IMR-90 (cell line): ENCODE measurements at regions not wholly inside any gene's neighbourhood (a gene's known extent, or its start where the extent isn't known, plus 50 kb on each side); places are given as distances from the start of the nearest gene placed in this dataset.

Experiments used
- ATAC-seq: fragments of 200-7000 bp; cut with Tn5 transposase; 2 replicates; pipeline ENCODE4 v1.9.1; 2020; ENCODE audit warnings: low read depth, mild to moderate bottlenecking, moderate library complexity
- BruUV-seq: library from RNA; stranded (reverse); fragments of 400-500 nt; replicated peaks from 2 replicates; lab custom pipeline; 2021; lab: Mats Ljungman, UMichigan
- CTCF ChIA-PET: fragments of 300-600 bp; formaldehyde crosslinking; extraction: SDS; loops from one replicate; lab custom pipeline; 2021; ENCODE audit warnings: antibody characterized with exemption; lab: Yijun Ruan, JAX
- POLR2A ChIA-PET: fragments of 300-600 bp; sonication (Branson Sonifier 250); formaldehyde crosslinking; loops from one replicate; lab custom pipeline; 2022; ENCODE audit warnings: antibody characterized with exemption; ENCODE audit not compliant: unreplicated experiment; lab: Charles Lee
- DNase-seq: peaks from one replicate; pipeline ENCODE4 v3.0.0; 2013
- H2AFZ ChIP-seq: replicated peaks from 2 replicates; pipeline ENCODE3; 2013; ENCODE audit warnings: low read length, mild to moderate bottlenecking; ENCODE audit not compliant: poor library complexity
- H2AK5ac ChIP-seq: 2 replicates; pipeline ENCODE4 v1.6.1; 2013; ENCODE audit warnings: low read depth, low read length, inconsistent platforms
- H2AK9ac ChIP-seq: replicated peaks from 2 replicates; pipeline ENCODE3; 2013; ENCODE audit warnings: mild to moderate bottlenecking, low read depth, low read length, moderate library complexity; ENCODE audit not compliant: poor library complexity
- H2BK120ac ChIP-seq: 2 replicates; pipeline ENCODE4 v1.6.1; 2013; ENCODE audit warnings: low read depth, low read length, inconsistent platforms
- H2BK15ac ChIP-seq: 3 replicates; pipeline ENCODE4 v1.6.1; 2013; ENCODE audit warnings: low read depth, low read length, inconsistent platforms
- H2BK20ac ChIP-seq: 2 replicates; pipeline ENCODE4 v1.6.1; 2013; ENCODE audit warnings: low read depth, mild to moderate bottlenecking, inconsistent platforms, low read length, moderate library complexity
- H2BK5ac ChIP-seq: 2 replicates; pipeline ENCODE4 v1.6.1; 2013; ENCODE audit warnings: mild to moderate bottlenecking, low read depth, low read length, inconsistent platforms; ENCODE audit not compliant: poor library complexity, severe bottlenecking
- H3K14ac ChIP-seq: replicated peaks from 2 replicates; pipeline ENCODE4 v1.6.1; 2013; ENCODE audit warnings: low read depth, low read length, inconsistent platforms
- H3K18ac ChIP-seq: 2 replicates; pipeline ENCODE4 v1.6.1; 2013; ENCODE audit warnings: low read depth, low read length, control low read depth
- H3K23ac ChIP-seq: 2 replicates; pipeline ENCODE4 v1.6.1; 2013; ENCODE audit warnings: low read depth, low read length, inconsistent platforms
- H3K27ac ChIP-seq: 2 replicates; pipeline ENCODE4 v1.5.1; 2013; ENCODE audit warnings: mild to moderate bottlenecking, control low read depth, low read length; ENCODE audit not compliant: insufficient read depth
- H3K27me3 ChIP-seq: 2 replicates; pipeline ENCODE4 v1.6.1; 2013; ENCODE audit warnings: low read length; ENCODE audit not compliant: control insufficient read depth, insufficient read depth
- H3K36me3 ChIP-seq: 2 replicates; pipeline ENCODE4 v1.6.1; 2013; ENCODE audit warnings: low read length, mixed read lengths; ENCODE audit not compliant: control insufficient read depth, insufficient read depth
- H3K4ac ChIP-seq: 2 replicates; pipeline ENCODE4 v1.6.1; 2013; ENCODE audit warnings: low read depth, low read length, inconsistent platforms
- H3K4me1 ChIP-seq: 2 replicates; pipeline ENCODE4 v1.6.1; 2013; ENCODE audit warnings: low read length, mixed read lengths; ENCODE audit not compliant: control insufficient read depth, insufficient read depth
- H3K4me2 ChIP-seq: 2 replicates; pipeline ENCODE4 v1.6.1; 2013; ENCODE audit warnings: low read depth, mild to moderate bottlenecking, control low read depth, low read length, moderate library complexity
- H3K4me3 ChIP-seq: 2 replicates; pipeline ENCODE4 v1.5.1; 2013; ENCODE audit warnings: low read depth, mild to moderate bottlenecking, control low read depth, low read length, moderate library complexity; ENCODE audit not compliant: insufficient read depth
- H3K56ac ChIP-seq: 2 replicates; pipeline ENCODE4 v1.6.1; 2013; ENCODE audit warnings: low read length, inconsistent platforms; ENCODE audit not compliant: insufficient read depth; ENCODE audit errors: extremely low read depth
- H3K79me1 ChIP-seq, 2 experiments: 2 replicates each; pipeline ENCODE4 v1.6.1; 2013; ENCODE audit warnings: low read length in 2 of 2, inconsistent platforms in 1 of 2, low read depth in 1 of 2
- H3K9ac ChIP-seq: 2 replicates; pipeline ENCODE4 v1.6.1; 2013; ENCODE audit warnings: low read depth, low read length, control low read depth
- H3K9me1 ChIP-seq: 2 replicates; pipeline ENCODE4 v1.6.1; 2013; ENCODE audit warnings: low read length, inconsistent platforms; ENCODE audit not compliant: insufficient read depth
- H3K9me3 ChIP-seq: 2 replicates; pipeline ENCODE4 v1.6.1; 2013; ENCODE audit warnings: low read length; ENCODE audit not compliant: control insufficient read depth, insufficient read depth
- H4K20me1 ChIP-seq: 2 replicates; pipeline ENCODE4 v1.6.1; 2013; ENCODE audit warnings: low read length, inconsistent platforms; ENCODE audit not compliant: insufficient read depth
- H4K5ac ChIP-seq: 2 replicates; pipeline ENCODE4 v1.6.1; 2013; ENCODE audit warnings: mild to moderate bottlenecking, low read depth, low read length, control low read depth
- H4K8ac ChIP-seq, 2 experiments: 2 replicates each; pipeline ENCODE4 v1.6.1; 2013; ENCODE audit warnings: low read depth in 2 of 2, low read length in 2 of 2, control low read depth in 1 of 2, inconsistent platforms in 1 of 2
- H4K91ac ChIP-seq: 2 replicates; pipeline ENCODE4 v1.6.1; 2013; ENCODE audit warnings: low read depth, low read length, inconsistent platforms; ENCODE audit not compliant: insufficient read depth
- BHLHE40 ChIP-seq: fragments of 150-350 bp; IDR thresholded peaks from 2 replicates; pipeline ENCODE4 v1.6.1; 2016; ENCODE audit warnings: mild to moderate bottlenecking, low read depth, low read length
- CHD1 ChIP-seq: IDR thresholded peaks from 2 replicates; pipeline ENCODE4 v1.6.1; 2012; ENCODE audit warnings: low read depth, low read length, improper control_type of control experiment
- MAZ ChIP-seq: IDR thresholded peaks from 2 replicates; pipeline ENCODE4 v1.6.1; 2012; ENCODE audit warnings: low read depth, mild to moderate bottlenecking, low read length, improper control_type of control experiment, moderate library complexity, borderline replicate concordance
- MXI1 ChIP-seq: IDR thresholded peaks from 2 replicates; pipeline ENCODE4 v1.6.1; 2012; ENCODE audit warnings: low read depth, mild to moderate bottlenecking, low read length, moderate library complexity, borderline replicate concordance
- NFE2L2 ChIP-seq: fragments of 150-350 bp; IDR thresholded peaks from 2 replicates; pipeline ENCODE4 v1.6.1; 2016; ENCODE audit warnings: low read depth, mild to moderate bottlenecking, low read length
- RCOR1 ChIP-seq: IDR thresholded peaks from 2 replicates; pipeline ENCODE4 v1.6.1; 2012; ENCODE audit warnings: mild to moderate bottlenecking, low read length, improper control_type of control experiment; ENCODE audit not compliant: insufficient replicate concordance
- SMC3 ChIP-seq: fragments of 150-350 bp; IDR thresholded peaks from 2 replicates; pipeline ENCODE4 v1.6.1; 2016; ENCODE audit warnings: low read depth, mild to moderate bottlenecking, antibody characterized with exemption, low read length, moderate library complexity
- dilution Hi-C: fragments of 300-500 bp; cut with HindIII; formaldehyde crosslinking; loops from one replicate; pipeline ENCODE4 v1.14.3; 2018; ENCODE audit warnings: low sequenced_read_pairs; ENCODE audit not compliant: unreplicated experiment
- in situ Hi-C: fragments of 300-500 bp; cut with MboI; formaldehyde crosslinking; loops from 3 replicates; pipeline ENCODE4 v1.14.3; 2019; ENCODE audit warnings: low sequenced_read_pairs, inconsistent platforms, mixed read lengths
- intact Hi-C: fragments of 100-400 bp; cut with micrococcal nuclease; formaldehyde crosslinking; loops from 2 replicates; pipeline ENCODE4 v1.10.0; 2022
- TF ChIP-seq, protein P1 (sequence below): fragments of 150-350 bp; IDR thresholded peaks from 2 replicates; pipeline ENCODE4 v1.6.1; 2016; ENCODE audit warnings: low read depth, mild to moderate bottlenecking, low read length, moderate library complexity, borderline replicate concordance

DNA sequence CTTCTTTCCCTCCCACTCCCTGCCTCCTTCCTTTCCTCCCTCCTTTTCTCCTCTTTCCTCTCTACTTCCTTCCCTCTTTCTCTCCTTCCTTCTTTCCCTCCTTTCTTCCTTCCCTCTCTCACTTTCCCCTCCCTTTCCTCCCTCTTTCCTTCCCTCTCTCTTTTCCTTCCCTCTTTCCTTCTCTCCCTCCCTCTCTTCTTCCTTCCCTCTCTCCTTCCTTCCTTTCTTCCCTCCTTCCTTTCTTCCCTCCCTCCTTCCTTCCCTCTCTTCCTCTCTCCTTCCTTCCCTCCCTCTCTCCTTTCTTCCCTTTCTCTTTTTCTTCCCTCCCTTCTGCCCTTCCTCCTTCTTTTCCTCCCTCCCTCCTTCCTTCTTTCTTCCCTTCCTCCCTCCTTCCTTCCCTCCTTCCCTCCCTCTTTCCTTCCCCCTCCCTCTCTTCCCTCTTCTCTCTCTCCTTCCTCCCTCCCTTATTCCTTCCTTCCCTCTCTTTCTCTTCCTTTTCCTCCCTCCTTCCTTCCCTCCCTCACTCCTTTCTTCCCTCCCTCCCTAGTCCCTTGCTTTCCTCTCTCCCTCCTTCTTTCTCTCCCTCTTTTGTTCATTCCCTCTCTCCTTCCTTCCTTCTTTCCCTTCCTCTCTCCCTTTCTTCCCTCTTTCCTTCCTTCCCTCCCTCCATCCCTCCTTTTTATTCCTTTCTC lies 443.9 kb downstream of the ZNF536 start:
- Histone ChIP-seq H2BK15ac (no peak overlapping the region), H3K23ac (no peak overlapping the region), H2AK5ac (no peak overlapping the region), H3K9ac (no peak overlapping the region), H3K9me1 (no peaks in the 10 kb centered on the region), H4K20me1 (no peaks in the 10 kb centered on the region), H3K4me3 (no peak overlapping the region), H3K18ac (no peak overlapping the region), H3K4me2 (no peak overlapping the region), H3K56ac (no peak overlapping the region), H3K4me1 (no peaks in the 10 kb centered on the region), H4K91ac (no peak overlapping the region), H2AFZ (no peak overlapping the region), H4K5ac (no peak overlapping the region), H3K14ac (no peak overlapping the region), H3K9me3 (no peaks in the 10 kb centered on the region), H2BK20ac (no peak overlapping the region), H3K27me3 (no peaks in the 10 kb centered on the region), H3K27ac (no peak overlapping the region), H4K8ac (no peak overlapping the region), H3K4ac (no peak overlapping the region), H3K36me3 (no peaks in the 10 kb centered on the region), H2BK120ac (no peak overlapping the region), H2BK5ac (no peak overlapping the region), H3K79me1 (no peaks in the 10 kb centered on the region), H2AK9ac (no peak overlapping the region)
- intact Hi-C loops (no loop called here), in situ Hi-C loops (no loop called here), dilution Hi-C loops (no loop called here)
- CTCF ChIA-PET, result no interaction called here
- POLR2A ChIA-PET, result no interaction called here
- BruUV-seq, result no TSS peak
- no peak for ATAC-seq
- no peak for DNase-seq
- TF ChIP-seq MXI1, result no peak
- TF ChIP-seq MAZ, result no peak
- TF ChIP-seq BHLHE40, result no peak
- TF ChIP-seq, protein P1, sequence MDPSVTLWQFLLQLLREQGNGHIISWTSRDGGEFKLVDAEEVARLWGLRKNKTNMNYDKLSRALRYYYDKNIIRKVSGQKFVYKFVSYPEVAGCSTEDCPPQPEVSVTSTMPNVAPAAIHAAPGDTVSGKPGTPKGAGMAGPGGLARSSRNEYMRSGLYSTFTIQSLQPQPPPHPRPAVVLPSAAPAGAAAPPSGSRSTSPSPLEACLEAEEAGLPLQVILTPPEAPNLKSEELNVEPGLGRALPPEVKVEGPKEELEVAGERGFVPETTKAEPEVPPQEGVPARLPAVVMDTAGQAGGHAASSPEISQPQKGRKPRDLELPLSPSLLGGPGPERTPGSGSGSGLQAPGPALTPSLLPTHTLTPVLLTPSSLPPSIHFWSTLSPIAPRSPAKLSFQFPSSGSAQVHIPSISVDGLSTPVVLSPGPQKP, result no peak
- no peak for TF ChIP-seq SMC3
- TF ChIP-seq RCOR1, result no peak
- no peak for TF ChIP-seq CHD1
- no peak for TF ChIP-seq NFE2L2
